Adrenal gland (tissue), 5 donors: ENCODE measurements at regions not wholly inside any gene's neighbourhood (a gene's known extent, or its start where the extent isn't known, plus 50 kb on each side); places are given as distances from the start of the nearest gene placed in this dataset.

Experiments used
- POLR2A ChIP-seq, 2 donors: fragments of 450-650 bp; IDR thresholded peaks; one replicate each; pipeline ENCODE4 v1.6.1; 2017; ENCODE audit warnings: antibody characterized with exemption in 2 of 2, mild to moderate bottlenecking in 2 of 2, moderate library complexity in 1 of 2
- TF ChIP-seq, protein P1 (sequence below), 6 experiments: fragments of 450-650 bp in 4 of 6; fragments of 200-600 bp in 2 of 6; sonication (generic) in 1 of 6; IDR thresholded peaks; 1 replicate in 5 of 6; 2 replicates in 1 of 6; pipeline versions ENCODE4 v1.5.1 to v1.8.0; 2016 to 2021; ENCODE audit warnings: antibody characterized with exemption in 6 of 6, mild to moderate bottlenecking in 2 of 6, moderate library complexity in 1 of 6
- donor health status: DM: no; HTN: no; CAD: no.

DNA sequence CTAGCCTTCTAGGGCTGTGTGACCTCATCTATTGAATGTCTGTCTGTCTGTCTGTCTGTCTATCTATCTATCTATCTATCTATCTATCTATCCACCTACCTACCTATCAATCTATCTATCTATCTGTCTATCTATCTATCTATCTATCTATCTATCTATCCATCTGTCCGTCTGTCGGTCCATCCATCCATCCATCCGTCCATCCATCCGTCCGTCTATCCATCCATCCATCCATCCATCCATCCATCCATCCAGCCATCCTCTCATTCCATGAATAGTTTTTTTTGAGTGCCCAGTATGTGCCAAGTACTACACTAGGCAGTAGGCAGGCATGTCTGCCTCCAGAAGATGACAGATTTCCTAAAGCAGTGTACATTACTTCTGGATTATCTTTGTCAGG is 122.5 kb downstream of the FOXB1 start:
- TF ChIP-seq, protein P1, sequence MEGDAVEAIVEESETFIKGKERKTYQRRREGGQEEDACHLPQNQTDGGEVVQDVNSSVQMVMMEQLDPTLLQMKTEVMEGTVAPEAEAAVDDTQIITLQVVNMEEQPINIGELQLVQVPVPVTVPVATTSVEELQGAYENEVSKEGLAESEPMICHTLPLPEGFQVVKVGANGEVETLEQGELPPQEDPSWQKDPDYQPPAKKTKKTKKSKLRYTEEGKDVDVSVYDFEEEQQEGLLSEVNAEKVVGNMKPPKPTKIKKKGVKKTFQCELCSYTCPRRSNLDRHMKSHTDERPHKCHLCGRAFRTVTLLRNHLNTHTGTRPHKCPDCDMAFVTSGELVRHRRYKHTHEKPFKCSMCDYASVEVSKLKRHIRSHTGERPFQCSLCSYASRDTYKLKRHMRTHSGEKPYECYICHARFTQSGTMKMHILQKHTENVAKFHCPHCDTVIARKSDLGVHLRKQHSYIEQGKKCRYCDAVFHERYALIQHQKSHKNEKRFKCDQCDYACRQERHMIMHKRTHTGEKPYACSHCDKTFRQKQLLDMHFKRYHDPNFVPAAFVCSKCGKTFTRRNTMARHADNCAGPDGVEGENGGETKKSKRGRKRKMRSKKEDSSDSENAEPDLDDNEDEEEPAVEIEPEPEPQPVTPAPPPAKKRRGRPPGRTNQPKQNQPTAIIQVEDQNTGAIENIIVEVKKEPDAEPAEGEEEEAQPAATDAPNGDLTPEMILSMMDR (IDR thresholded peaks at IDR 0.05), result no peak
- TF ChIP-seq POLR2A (IDR thresholded peaks at IDR 0.05), result no peak
